H1 (cell line): ENCODE measurements at regions not wholly inside any gene's neighbourhood (a gene's known extent, or its start where the extent isn't known, plus 50 kb on each side); places are given as distances from the start of the nearest gene placed in this dataset.

ENCODE experiments used
- CHD1 ChIP-seq: IDR thresholded peaks from 2 replicates; pipeline ENCODE4 v1.6.1; 2012; ENCODE audit warnings: low read depth, low read length, improper control_type of control experiment
- MAFK ChIP-seq: IDR thresholded peaks from 2 replicates; pipeline ENCODE4 v1.6.1; 2012; ENCODE audit warnings: low read depth, mild to moderate bottlenecking, improper control_type of control experiment, low read length
- TF ChIP-seq, protein P1 (sequence below): fragments of 300-600 bp; sonication (generic); IDR thresholded peaks from 2 replicates; pipeline ENCODE4 v1.7.1; 2012; ENCODE audit warnings: low read length, moderate library complexity, mild to moderate bottlenecking, inconsistent platforms; ENCODE audit not compliant: insufficient replicate concordance

DNA sequence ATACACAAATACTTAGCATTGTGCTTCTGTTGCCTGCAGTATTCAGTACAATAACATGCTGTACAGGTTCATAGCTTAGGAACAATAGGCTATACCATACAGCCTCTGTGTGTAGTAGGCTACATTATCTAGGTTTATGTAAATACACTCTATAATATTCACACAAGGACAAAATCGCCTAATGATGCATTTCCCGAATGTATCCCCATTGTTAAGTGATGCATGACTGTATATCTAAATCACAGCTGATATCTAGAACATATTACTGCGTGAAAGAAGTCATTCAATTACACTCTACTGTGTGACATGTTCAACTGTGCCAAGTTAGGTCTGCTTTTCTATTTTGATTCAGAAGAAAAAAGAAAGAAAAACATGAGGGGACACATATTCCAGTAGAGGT lies 633.5 kb downstream of the RFPL4B start (continued):
- TF ChIP-seq, protein P1, sequence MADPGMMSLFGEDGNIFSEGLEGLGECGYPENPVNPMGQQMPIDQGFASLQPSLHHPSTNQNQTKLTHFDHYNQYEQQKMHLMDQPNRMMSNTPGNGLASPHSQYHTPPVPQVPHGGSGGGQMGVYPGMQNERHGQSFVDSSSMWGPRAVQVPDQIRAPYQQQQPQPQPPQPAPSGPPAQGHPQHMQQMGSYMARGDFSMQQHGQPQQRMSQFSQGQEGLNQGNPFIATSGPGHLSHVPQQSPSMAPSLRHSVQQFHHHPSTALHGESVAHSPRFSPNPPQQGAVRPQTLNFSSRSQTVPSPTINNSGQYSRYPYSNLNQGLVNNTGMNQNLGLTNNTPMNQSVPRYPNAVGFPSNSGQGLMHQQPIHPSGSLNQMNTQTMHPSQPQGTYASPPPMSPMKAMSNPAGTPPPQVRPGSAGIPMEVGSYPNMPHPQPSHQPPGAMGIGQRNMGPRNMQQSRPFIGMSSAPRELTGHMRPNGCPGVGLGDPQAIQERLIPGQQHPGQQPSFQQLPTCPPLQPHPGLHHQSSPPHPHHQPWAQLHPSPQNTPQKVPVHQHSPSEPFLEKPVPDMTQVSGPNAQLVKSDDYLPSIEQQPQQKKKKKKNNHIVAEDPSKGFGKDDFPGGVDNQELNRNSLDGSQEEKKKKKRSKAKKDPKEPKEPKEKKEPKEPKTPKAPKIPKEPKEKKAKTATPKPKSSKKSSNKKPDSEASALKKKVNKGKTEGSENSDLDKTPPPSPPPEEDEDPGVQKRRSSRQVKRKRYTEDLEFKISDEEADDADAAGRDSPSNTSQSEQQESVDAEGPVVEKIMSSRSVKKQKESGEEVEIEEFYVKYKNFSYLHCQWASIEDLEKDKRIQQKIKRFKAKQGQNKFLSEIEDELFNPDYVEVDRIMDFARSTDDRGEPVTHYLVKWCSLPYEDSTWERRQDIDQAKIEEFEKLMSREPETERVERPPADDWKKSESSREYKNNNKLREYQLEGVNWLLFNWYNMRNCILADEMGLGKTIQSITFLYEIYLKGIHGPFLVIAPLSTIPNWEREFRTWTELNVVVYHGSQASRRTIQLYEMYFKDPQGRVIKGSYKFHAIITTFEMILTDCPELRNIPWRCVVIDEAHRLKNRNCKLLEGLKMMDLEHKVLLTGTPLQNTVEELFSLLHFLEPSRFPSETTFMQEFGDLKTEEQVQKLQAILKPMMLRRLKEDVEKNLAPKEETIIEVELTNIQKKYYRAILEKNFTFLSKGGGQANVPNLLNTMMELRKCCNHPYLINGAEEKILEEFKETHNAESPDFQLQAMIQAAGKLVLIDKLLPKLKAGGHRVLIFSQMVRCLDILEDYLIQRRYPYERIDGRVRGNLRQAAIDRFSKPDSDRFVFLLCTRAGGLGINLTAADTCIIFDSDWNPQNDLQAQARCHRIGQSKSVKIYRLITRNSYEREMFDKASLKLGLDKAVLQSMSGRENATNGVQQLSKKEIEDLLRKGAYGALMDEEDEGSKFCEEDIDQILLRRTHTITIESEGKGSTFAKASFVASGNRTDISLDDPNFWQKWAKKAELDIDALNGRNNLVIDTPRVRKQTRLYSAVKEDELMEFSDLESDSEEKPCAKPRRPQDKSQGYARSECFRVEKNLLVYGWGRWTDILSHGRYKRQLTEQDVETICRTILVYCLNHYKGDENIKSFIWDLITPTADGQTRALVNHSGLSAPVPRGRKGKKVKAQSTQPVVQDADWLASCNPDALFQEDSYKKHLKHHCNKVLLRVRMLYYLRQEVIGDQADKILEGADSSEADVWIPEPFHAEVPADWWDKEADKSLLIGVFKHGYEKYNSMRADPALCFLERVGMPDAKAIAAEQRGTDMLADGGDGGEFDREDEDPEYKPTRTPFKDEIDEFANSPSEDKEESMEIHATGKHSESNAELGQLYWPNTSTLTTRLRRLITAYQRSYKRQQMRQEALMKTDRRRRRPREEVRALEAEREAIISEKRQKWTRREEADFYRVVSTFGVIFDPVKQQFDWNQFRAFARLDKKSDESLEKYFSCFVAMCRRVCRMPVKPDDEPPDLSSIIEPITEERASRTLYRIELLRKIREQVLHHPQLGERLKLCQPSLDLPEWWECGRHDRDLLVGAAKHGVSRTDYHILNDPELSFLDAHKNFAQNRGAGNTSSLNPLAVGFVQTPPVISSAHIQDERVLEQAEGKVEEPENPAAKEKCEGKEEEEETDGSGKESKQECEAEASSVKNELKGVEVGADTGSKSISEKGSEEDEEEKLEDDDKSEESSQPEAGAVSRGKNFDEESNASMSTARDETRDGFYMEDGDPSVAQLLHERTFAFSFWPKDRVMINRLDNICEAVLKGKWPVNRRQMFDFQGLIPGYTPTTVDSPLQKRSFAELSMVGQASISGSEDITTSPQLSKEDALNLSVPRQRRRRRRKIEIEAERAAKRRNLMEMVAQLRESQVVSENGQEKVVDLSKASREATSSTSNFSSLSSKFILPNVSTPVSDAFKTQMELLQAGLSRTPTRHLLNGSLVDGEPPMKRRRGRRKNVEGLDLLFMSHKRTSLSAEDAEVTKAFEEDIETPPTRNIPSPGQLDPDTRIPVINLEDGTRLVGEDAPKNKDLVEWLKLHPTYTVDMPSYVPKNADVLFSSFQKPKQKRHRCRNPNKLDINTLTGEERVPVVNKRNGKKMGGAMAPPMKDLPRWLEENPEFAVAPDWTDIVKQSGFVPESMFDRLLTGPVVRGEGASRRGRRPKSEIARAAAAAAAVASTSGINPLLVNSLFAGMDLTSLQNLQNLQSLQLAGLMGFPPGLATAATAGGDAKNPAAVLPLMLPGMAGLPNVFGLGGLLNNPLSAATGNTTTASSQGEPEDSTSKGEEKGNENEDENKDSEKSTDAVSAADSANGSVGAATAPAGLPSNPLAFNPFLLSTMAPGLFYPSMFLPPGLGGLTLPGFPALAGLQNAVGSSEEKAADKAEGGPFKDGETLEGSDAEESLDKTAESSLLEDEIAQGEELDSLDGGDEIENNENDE = no peak
- TF ChIP-seq CHD1 = no peak
- TF ChIP-seq MAFK = no peak
